MG63 (cell line): ENCODE measurements at regions not wholly inside any gene's neighbourhood (a gene's known extent, or its start where the extent isn't known, plus 50 kb on each side); places are given as distances from the start of the nearest gene placed in this dataset.
"Not testable (repeated sequence)": the region's sequence is repeated elsewhere in the genome, so short reads cannot be mapped to it uniquely, and the experiment has no call there.

Source experiments
- DNase-seq: peaks from one replicate; pipeline ENCODE4 v3.0.0-alpha.2; 2020
- H3K27me3 ChIP-seq: fragments of 250-450 bp; sonication (Bioruptor Pico); 2 replicates; pipeline ENCODE4 v1.5.1; 2020; ENCODE audit warnings: mild to moderate bottlenecking, moderate library complexity
- H3K36me3 ChIP-seq: fragments of 250-450 bp; sonication (Bioruptor Pico); 2 replicates; pipeline ENCODE4 v1.5.1; 2020; ENCODE audit warnings: mild to moderate bottlenecking, moderate library complexity
- H3K4me3 ChIP-seq: fragments of 250-450 bp; sonication (Bioruptor Pico); 2 replicates; pipeline ENCODE4 v1.5.1; 2020; ENCODE audit warnings: mild to moderate bottlenecking, moderate library complexity
- H3K9me3 ChIP-seq: fragments of 250-450 bp; sonication (Bioruptor Pico); 2 replicates; pipeline ENCODE4 v1.5.1; 2020; ENCODE audit warnings: mild to moderate bottlenecking, moderate library complexity

DNA sequence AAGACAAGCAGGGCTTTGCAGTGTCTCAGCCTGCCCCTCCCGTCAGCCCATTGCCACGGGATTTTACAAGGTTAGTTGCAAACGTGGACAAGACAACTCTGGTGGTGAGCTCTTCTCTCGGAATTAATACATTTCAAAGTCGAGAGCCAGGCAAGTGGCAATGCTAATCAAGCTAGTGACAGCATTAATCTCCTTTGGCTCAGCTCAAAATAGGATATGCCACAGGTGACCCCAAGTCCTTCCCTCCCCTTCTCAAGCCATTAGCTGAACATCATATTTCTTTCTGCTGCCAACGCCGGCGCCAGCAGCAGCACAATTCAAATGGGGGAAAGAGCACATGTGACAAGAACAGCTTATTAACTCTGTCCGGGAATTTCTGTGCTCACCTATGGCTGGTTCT lies 190.1 kb downstream of the ATPSCKMT start:
- H3K9me3 ChIP-seq: no peaks in the 10 kb centered on the region
- no peak for DNase-seq
- no peak overlapping the region for H3K4me3 ChIP-seq
- H3K27me3 ChIP-seq: no peaks in the 10 kb centered on the region
- H3K36me3 ChIP-seq: no peaks in the 10 kb centered on the region

DNA sequence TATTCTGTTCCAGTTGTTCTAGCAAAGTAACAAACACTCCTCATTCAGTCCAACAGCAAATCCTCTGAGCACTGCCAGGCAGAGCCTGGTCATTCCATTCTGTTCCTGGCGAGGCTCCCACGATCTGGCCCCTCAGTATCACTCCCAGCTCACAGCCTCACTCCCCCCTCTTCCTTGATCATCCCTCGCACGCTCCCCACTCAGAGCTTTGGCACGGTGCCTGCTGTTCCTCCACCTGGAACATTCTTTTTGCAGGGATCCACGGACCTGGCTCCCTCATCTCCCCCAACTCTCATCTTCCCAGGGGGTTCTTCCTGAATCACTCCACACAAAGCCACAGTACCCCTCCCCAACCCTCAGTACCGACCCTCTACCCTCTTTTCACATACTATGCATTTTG lies 192.3 kb downstream of the ATPSCKMT start:
- Histone ChIP-seq H3K27me3 (no peaks in the 10 kb centered on the region), H3K9me3 (peaks cover 4% of the 10 kb centered on the region; the same call in 1 of the 2 replicates), H3K4me3 (no peak overlapping the region), H3K36me3 (no peaks in the 10 kb centered on the region)
- no peak for DNase-seq

DNA sequence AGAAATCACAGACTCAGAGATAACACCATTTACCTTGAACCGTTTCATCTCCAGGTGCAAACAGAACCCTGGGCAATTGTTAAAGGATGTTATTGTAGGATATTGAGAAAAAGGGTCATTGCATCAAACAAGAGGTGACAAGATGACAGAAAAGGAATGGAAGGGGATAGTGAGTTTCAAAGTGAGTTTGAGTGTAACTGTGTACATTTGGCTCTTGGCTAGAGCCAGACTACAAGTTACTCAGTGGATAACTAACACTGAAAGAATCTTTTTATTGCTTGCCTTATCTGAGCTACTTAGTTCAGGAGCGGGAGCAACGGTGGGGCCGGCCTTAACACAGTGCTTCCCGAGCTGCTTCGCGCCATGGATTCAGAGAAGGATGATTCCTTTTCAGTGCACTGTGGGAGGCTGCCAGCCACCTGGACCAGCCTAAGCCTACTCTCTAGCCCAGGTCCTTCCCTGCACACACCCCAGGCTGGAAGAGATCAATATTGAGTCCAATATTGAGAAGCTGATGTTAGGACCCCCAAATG lies 193.4 kb downstream of the ATPSCKMT start:
- DNase-seq: no peak
- H3K27me3 ChIP-seq: no peaks in the 10 kb centered on the region
- H3K36me3 ChIP-seq: no peaks in the 10 kb centered on the region
- peaks cover 9% of the 10 kb centered on the region for H3K9me3 ChIP-seq
- no peak overlapping the region for H3K4me3 ChIP-seq

DNA sequence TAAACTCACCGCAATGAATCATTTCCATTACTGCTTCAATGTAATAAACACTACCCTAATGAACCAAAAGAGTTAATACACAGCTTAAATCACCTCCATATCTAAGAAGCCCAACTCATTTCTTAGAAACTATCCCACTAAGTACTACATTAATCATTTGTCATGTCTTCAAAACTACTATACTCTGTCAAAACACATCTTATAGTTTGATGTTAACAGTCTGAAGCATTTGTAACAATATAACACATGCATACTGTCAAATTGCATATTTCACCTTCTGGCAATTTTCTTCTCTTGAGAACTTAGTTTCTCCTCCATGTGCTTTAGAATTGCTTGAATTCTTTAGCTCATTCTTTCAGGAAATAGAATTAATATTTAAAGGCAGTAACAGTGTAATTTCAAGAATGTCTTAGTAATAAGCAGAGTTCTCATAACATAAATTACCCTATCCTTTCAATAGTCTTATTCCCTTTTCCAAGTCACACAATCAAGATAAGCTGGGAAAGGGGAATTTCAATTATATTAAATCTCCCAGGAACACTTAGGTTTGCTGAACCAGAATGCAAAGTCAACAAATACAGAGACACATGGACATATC lies 199.7 kb downstream of the ATPSCKMT start:
- no peaks in the 10 kb centered on the region for H3K36me3 ChIP-seq
- H3K4me3 ChIP-seq: no peak overlapping the region
- peaks cover 19% of the 10 kb centered on the region for H3K9me3 ChIP-seq
- H3K27me3 ChIP-seq: no peaks in the 10 kb centered on the region
- no peak for DNase-seq

DNA sequence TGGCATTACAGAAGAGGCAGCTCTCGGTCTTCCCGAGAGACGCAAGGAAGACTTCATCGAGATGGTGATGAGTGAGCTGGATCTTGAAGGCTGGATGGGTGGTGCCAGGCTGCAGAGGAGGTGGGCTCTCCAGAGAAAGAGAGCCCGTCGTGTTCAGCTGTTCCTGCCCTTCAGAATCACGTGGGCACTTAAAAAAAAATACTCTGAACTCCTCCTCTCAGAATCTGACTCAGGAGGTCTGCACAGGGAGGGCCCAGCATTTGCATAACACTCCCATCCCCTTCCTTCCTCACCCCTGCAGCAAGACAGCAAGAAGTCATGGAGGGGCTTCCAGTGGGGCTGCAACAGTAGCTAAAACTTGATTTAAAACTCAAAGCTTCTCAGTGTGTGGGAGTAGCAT lies 203.0 kb downstream of the ATPSCKMT start:
- DNase-seq: no peak
- no peaks in the 10 kb centered on the region for H3K27me3 ChIP-seq

DNA sequence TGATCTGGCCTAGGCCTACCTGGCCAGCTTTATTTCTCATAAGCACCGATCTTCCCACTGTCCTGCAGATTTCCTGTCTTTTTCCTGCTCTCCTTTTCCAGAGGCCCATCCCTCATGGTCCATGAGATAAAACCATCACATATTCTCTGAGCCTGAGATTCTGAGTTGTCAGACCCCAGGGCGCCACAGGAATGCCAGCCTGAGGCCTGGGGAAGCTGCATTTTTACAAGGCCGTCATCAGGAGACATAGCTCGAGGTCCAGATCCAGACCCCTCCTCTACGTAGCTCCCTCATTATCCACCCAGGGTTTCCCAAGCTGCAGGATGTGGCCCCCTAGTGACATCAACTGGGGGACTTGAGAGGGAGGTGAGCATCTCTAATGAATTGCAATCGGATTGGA lies 204.3 kb downstream of the ATPSCKMT start:
- Histone ChIP-seq H3K27me3 (no peaks in the 10 kb centered on the region), H3K9me3 (peaks cover 2% of the 10 kb centered on the region), H3K36me3 (no peaks in the 10 kb centered on the region), H3K4me3 (no peak overlapping the region)
- no peak for DNase-seq

More for the DNA sequence above, 203.0 kb downstream of the ATPSCKMT start:
- peaks cover 10% of the 10 kb centered on the region for H3K9me3 ChIP-seq
- no peaks in the 10 kb centered on the region for H3K36me3 ChIP-seq
- no peak overlapping the region for H3K4me3 ChIP-seq

DNA sequence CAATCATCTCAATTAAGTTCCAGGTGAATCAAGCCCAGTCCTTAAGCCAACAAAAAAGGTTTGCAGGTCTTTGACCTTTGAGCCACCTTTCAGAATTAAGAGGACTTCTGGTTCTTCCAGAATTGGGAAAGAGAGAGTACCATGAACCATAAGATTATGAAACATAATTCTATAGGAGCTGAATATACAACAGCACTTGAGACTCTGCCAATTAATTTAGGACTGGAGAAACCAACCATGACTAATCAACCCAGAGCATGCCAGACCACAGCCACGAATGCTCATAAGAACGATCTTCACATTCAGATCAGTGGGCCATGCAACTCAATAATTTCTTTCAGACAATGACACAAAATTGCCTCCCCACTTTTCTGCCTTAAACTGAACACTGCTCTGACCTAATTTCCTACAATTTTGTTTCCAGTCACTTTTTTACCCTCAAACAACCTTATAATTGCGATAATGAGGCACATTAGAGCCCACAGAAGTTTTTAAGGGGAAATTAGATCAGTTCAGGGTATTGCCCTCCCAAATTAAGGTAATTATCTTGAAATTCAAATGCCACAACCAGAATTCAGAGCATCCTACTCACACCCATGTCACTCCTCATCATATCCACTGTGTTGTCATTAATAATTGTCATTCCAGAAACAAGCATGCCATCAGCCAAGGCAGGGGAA lies 213.4 kb downstream of the ATPSCKMT start:
- no peaks in the 10 kb centered on the region for H3K27me3 ChIP-seq
- H3K9me3 ChIP-seq: no peaks in the 10 kb centered on the region
- no peak overlapping the region for H3K4me3 ChIP-seq
- no peaks in the 10 kb centered on the region for H3K36me3 ChIP-seq
- peak; percentile 60 for DNase-seq

DNA sequence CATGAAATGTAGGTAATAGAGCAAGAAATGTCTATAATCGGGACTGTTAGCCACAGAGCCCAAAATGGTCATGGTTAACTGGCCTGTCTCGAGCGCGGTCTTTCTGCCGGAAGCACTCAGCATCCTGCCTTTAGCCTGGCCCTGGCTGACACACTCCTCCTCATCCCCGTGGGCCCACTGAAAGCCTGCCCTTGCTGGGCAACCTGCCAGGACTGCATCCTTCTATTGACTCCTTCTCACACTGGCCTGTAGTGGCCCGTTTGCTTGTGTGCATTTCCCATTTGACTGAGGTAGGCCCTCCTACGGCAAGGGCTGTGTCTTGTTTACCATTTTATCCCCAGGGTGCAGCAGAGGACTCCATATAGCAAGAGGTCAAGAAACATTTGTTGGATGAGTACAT lies 215.7 kb downstream of the ATPSCKMT start:
- DNase-seq: no peak
- H3K36me3 ChIP-seq: no peaks in the 10 kb centered on the region

DNA sequence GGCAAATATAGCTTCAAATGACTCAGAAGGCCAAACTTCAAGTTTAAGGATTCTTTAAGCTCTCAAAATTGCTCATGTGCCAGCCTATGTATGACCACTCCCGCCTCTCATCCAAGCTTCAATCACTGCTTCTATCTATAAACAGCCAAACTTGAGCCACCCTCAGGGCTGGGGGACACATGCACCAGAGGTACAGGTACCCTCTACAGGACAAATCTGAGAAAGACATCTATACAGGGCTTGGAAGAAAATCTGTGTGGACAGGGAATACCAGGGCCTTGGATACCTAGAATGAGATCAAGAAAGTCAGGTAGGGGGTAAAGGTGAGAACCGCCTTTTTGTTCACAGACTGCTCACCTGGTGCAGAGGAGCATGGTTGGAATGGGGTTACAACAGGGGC lies 217.9 kb downstream of the ATPSCKMT start:
- no peak for DNase-seq
- H3K9me3 ChIP-seq: peaks cover 13% of the 10 kb centered on the region
- no peaks in the 10 kb centered on the region for H3K27me3 ChIP-seq
- no peak overlapping the region for H3K4me3 ChIP-seq
- no peaks in the 10 kb centered on the region for H3K36me3 ChIP-seq

More for the DNA sequence above, 215.7 kb downstream of the ATPSCKMT start:
- Histone ChIP-seq H3K9me3 (peaks cover 5% of the 10 kb centered on the region; the same call in 1 of the 2 replicates), H3K27me3 (no peaks in the 10 kb centered on the region), H3K4me3 (no peak overlapping the region)

DNA sequence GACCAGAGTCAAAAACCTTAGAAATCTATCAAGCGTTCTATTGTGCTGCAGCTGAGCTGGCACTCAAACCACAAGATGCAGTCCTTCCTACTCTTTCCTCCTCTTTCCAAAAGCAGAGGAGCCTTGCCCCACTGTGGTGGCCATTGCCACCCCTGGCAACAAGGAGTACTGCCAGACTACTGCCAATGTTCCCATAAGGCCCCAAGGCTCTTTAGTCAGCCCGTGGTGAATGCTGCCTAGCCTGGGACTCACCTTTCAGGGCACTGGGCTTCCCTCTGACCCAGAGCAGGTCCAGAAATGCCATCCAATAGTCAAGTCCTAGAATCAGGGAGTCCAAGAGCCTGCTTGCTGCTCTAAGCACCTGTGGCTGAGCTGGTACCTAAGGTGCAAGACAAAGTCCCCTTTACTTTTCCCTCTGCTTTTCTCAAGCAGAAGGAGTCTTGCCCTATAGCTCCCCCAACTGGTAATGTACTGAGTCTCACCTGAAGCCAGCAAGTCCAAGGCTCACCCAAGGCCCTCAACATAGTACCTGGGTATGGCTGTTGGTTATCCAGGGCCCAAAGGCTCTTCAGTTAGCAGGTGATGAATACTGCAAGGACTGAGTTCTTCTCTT lies 219.4 kb downstream of the ATPSCKMT start:
- H3K36me3 ChIP-seq: no peaks in the 10 kb centered on the region
- no peak for DNase-seq
- peaks cover 24% of the 10 kb centered on the region for H3K9me3 ChIP-seq
- H3K4me3 ChIP-seq: no peak overlapping the region
- H3K27me3 ChIP-seq: no peaks in the 10 kb centered on the region

DNA sequence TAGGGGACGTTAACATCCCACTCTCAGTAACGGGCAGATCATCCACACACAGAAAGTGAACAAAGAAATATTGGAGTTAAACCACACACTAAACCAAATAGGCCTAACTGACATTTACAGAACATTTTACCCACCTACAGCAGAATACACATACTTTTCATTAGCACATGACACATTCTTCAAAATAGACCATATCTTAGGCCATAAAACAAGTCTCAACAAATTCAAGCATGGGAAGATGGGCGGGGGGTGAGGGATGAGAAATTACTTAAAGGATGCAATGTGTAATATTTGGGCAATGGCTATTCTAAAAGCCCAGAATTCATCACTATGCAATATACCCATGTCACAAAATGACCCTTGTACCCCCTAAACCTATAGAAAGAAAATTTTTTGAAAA lies 226.2 kb downstream of the ATPSCKMT start:
- no peak for DNase-seq
- no peaks in the 10 kb centered on the region for H3K27me3 ChIP-seq
- peaks cover 23% of the 10 kb centered on the region for H3K9me3 ChIP-seq
- no peak overlapping the region for H3K4me3 ChIP-seq
- no peaks in the 10 kb centered on the region for H3K36me3 ChIP-seq

DNA sequence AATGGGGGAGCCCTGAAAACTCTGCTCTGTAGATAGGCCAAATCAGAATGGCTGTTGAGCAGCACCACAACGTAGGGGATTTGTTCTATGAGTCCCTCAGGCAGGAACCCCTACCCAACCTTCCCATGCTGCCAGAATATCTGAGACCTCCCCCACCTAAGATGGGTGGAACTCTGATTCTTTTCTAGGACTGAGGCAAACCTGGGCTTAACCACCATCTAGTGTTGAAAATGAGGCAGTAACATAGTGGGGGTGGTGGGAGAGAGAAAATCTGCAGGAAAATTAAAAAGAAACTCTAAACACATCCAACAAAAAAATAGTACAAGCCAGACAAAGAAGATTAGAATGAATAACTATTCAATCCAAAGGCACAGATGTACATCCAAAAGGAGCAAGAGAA lies 228.4 kb downstream of the ATPSCKMT start:
- H3K4me3 ChIP-seq: no peak overlapping the region

DNA sequence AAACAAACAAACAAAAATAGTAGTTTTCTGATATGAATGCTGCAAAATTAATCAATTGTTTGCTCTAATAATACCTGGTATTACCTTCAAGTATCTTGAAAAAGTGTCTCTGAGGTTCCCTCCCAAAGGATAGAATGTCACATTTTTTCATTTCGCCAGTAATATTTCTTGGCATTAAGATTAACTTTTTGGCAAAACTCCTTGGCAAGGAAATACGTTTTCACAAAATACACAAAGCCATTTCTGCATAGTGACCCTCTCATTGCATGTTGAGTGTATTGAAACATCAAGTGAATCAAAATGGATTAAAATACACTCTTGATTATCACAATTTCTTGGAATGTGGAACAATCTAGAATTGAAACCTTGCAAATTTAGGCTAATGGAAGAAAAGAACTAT lies 230.5 kb downstream of the ATPSCKMT start:
- no peak overlapping the region for H3K4me3 ChIP-seq
- no peaks in the 10 kb centered on the region for H3K27me3 ChIP-seq
- no peak for DNase-seq
- H3K9me3 ChIP-seq: peaks cover 16% of the 10 kb centered on the region
- peaks cover 4% of the 10 kb centered on the region; the same call in 1 of the 2 replicates for H3K36me3 ChIP-seq

More for the DNA sequence above, 228.4 kb downstream of the ATPSCKMT start:
- H3K36me3 ChIP-seq: peaks cover 4% of the 10 kb centered on the region; the same call in 1 of the 2 replicates
- H3K27me3 ChIP-seq: no peaks in the 10 kb centered on the region
- DNase-seq: no peak
- H3K9me3 ChIP-seq: peaks cover 23% of the 10 kb centered on the region

DNA sequence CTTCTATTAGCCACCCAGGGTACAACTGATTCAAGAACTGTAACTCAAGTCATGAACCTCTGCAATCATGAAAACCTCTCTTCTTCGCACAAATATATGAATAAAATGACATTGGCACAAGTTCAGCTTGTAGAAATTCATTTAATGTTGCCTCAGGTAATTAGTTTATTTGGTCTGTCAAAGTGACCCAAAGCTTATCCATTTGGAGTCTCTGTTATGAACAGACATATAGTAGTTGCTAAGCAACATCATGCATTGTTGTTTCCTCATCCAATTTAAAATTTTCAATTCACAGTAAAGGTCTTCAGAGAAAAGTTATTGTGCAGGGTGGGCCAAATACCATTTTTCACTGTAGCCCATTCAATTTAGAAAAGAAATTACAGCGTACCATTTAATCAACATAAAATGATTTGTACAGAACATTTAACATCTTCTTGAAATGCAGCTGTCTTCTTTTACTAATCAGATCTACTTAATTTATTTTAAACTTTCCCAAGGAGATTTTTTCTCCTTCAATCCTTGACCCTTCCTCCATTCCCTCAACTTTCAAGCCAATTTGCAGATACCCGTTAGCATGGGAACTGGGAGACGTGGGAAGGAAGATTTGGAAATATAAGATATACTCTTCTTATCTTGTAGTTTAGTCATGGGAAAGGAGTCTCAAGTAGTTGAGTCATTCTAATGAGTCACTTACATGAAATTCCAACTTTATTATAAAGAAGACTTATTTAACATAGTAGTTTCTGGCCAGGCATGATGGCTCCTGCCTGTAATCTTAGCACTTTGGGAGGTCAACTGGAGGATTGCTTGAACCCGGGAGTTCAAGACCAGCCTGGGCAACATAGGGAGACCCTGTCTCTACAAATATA lies 231.3 kb downstream of the ATPSCKMT start:
- H3K27me3 ChIP-seq: no peaks in the 10 kb centered on the region
- H3K4me3 ChIP-seq: no peak overlapping the region
- H3K36me3 ChIP-seq: peaks cover 4% of the 10 kb centered on the region; the same call in 1 of the 2 replicates
- peak; percentile 41 for DNase-seq
- peaks cover 16% of the 10 kb centered on the region for H3K9me3 ChIP-seq

DNA sequence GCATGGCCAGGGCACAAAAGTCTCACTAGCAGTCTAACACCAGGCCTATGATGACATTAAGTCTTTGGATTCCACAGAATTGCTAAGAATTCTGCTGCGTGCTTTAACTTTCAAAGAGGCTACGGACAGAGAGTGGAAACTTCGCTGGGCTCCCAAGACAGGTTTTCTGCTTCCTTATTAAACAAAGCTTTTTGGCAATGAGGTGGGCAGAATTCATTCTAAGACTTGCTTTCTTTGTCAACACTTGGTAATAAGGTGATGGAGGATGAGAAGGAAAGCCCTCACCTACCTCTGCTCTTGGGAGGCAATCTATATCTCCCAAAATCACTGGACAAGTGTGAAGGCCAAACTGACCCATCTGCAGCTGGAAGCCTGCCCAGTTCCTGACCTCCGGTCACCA lies 231.9 kb downstream of the ATPSCKMT start:
- peaks cover 15% of the 10 kb centered on the region for H3K9me3 ChIP-seq
- no peak overlapping the region for H3K4me3 ChIP-seq
- no peak for DNase-seq
- H3K36me3 ChIP-seq: peaks cover 4% of the 10 kb centered on the region; the same call in 1 of the 2 replicates
- H3K27me3 ChIP-seq: no peaks in the 10 kb centered on the region

DNA sequence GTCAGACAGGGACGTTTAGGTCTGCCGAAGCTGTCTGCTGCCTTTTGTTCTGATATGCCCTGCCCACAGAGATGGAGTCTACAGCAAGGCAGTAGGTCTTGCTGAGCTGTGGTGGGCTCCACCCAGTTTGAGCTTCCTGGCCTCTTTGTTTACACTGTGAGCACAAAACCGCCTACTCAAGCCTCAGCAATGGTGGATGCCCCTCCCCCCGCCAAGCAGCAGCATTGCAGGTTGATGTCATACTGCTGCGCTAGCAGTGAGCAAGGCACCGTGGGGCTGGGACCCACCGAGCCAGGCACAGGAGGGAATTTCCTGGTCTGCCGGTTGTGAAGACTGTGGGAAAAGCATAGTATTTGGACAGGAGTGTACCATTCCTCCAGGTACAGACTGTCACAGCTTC lies 233.1 kb downstream of the ATPSCKMT start:
- not testable (repeated sequence) for H3K4me3 ChIP-seq, H3K27me3 ChIP-seq, DNase-seq, H3K36me3 ChIP-seq, H3K9me3 ChIP-seq

DNA sequence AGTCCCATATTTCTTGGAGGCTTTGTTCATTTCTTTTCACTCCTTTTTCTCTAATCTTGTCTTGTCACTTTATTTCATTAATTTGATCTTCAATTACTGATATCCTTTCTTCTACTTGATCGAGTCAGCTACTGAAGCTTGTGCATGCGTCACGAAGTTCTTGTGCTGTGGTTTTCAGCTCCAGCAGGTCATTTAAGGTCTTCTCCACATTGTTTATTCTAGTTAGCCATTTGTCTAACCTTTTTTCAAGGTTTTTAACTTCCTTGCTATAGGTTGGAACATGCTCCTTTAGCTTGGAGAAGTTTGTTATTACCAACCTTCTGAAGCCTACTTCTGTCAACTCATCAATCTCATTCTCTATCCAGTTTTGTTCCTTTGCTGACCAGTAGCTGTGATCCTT lies 234.0 kb downstream of the ATPSCKMT start:
- not testable (repeated sequence) for H3K27me3 ChIP-seq, H3K36me3 ChIP-seq, DNase-seq, H3K9me3 ChIP-seq, H3K4me3 ChIP-seq
